Immature natural killer cell (primary cell): ENCODE measurements at regions not wholly inside any gene's neighbourhood (a gene's known extent, or its start where the extent isn't known, plus 50 kb on each side); places are given as distances from the start of the nearest gene placed in this dataset.
"Not testable (repeated sequence)": the region's sequence is repeated elsewhere in the genome, so short reads cannot be mapped to it uniquely, and the experiment has no call there.

Source experiments
- DNase-seq, 3 donors: peaks; one replicate each; pipeline ENCODE4 v3.0.0; 2022; ENCODE audit warnings: mixed read lengths in 1 of 3
- H3K27ac Mint-ChIP-seq, 6 donors: one replicate each; pipeline ENCODE4 v1.8.0; 2020; ENCODE audit warnings: mixed read lengths in 6 of 6, mild to moderate bottlenecking in 5 of 6, inconsistent platforms in 4 of 6, moderate library complexity in 3 of 6
- H3K27me3 Mint-ChIP-seq, 3 donors: one replicate each; pipeline ENCODE4 v1.8.0; 2020 to 2021; ENCODE audit warnings: low read depth in 3 of 3, mild to moderate bottlenecking in 3 of 3, mixed read lengths in 3 of 3, moderate library complexity in 3 of 3, inconsistent platforms in 1 of 3
- H3K36me3 Mint-ChIP-seq, 3 donors: one replicate each; pipeline ENCODE4 v1.8.0; 2020; ENCODE audit warnings: mixed read lengths in 3 of 3, inconsistent platforms in 2 of 3, mild to moderate bottlenecking in 2 of 3
- H3K4me1 Mint-ChIP-seq, 2 donors: one replicate each; pipeline ENCODE4 v1.8.0; 2020; ENCODE audit warnings: inconsistent platforms in 2 of 2, mild to moderate bottlenecking in 2 of 2, mixed read lengths in 2 of 2, moderate library complexity in 1 of 2
- H3K4me3 Mint-ChIP-seq, 5 donors: one replicate each; pipeline ENCODE4 v1.8.0; 2020; ENCODE audit warnings: mild to moderate bottlenecking in 5 of 5, mixed read lengths in 5 of 5, inconsistent platforms in 3 of 5, moderate library complexity in 3 of 5
- H3K9me3 Mint-ChIP-seq, 6 donors: one replicate each; pipeline ENCODE4 v1.8.0; 2020; ENCODE audit warnings: mild to moderate bottlenecking in 6 of 6, mixed read lengths in 6 of 6, inconsistent platforms in 4 of 6, moderate library complexity in 3 of 6

- peak in 1 of 3 donors; percentile 23 for DNase-seq
- peak overlapping the region in 2 of 5 donors; percentile 15 to 22 for H3K4me3 Mint-ChIP-seq
- H3K36me3 Mint-ChIP-seq, result no peaks in the 10 kb centered on the region
Observed at GRCh38 chr2:136325844-136326331, 207.9 kb upstream of the CXCR4 start.

GRCh38 chr2:136324966-136325365 lies 207.0 kb upstream of the CXCR4 start:
- peaks cover 3 to 9% (median 6%) of the 10 kb centered on the region in 3 donors for H3K27me3 Mint-ChIP-seq
- no peaks in the 10 kb centered on the region for H3K9me3 Mint-ChIP-seq
- no peak overlapping the region for H3K4me3 Mint-ChIP-seq
- no peak for DNase-seq
- peaks cover 18 to 24% of the 10 kb centered on the region in 2 donors for H3K4me1 Mint-ChIP-seq
- H3K36me3 Mint-ChIP-seq, result no peaks in the 10 kb centered on the region
- peak overlapping the region in 4 of 6 donors; percentile 20 to 89 (median 80) for H3K27ac Mint-ChIP-seq

More at GRCh38 chr2:136325844-136326331, 207.9 kb upstream of the CXCR4 start:
- Mint-ChIP-seq H3K27ac (peak overlapping the region in 5 of 6 donors; percentile 36 to 89 (median 78)), H3K9me3 (no peaks in the 10 kb centered on the region), H3K4me1 (peaks cover 18 to 24% of the 10 kb centered on the region in 2 donors), H3K27me3 (peaks cover 3 to 9% (median 6%) of the 10 kb centered on the region in 3 donors)

- peaks cover 18 to 24% of the 10 kb centered on the region in 2 donors for H3K4me1 Mint-ChIP-seq
- H3K27ac Mint-ChIP-seq, result peak overlapping the region in 2 of 6 donors; percentile 21 to 24
- no peak overlapping the region for H3K4me3 Mint-ChIP-seq
- no peaks in the 10 kb centered on the region for H3K9me3 Mint-ChIP-seq
- H3K36me3 Mint-ChIP-seq, result no peaks in the 10 kb centered on the region
- DNase-seq, result no peak
- peaks cover 3 to 9% (median 6%) of the 10 kb centered on the region in 3 donors for H3K27me3 Mint-ChIP-seq
Observed at GRCh38 chr2:136323935-136324334, 206.0 kb upstream of the CXCR4 start.

GRCh38 chr2:136323195-136323594 lies 205.2 kb upstream of the CXCR4 start:
- Mint-ChIP-seq H3K9me3 (no peaks in the 10 kb centered on the region), H3K27me3 (peaks cover 3 to 9% (median 6%) of the 10 kb centered on the region in 3 donors), H3K27ac (no peak overlapping the region), H3K36me3 (no peaks in the 10 kb centered on the region), H3K4me1 (peaks cover 16 to 19% of the 10 kb centered on the region in 2 donors), H3K4me3 (no peak overlapping the region)
- no peak for DNase-seq

- Mint-ChIP-seq H3K4me3 (no peak overlapping the region), H3K36me3 (no peaks in the 10 kb centered on the region), H3K27me3 (peaks cover 3 to 9% (median 6%) of the 10 kb centered on the region in 3 donors), H3K27ac (peak overlapping the region in 2 of 6 donors; percentile 54 to 62), H3K4me1 (peaks cover 9 to 12% of the 10 kb centered on the region in 2 donors), H3K9me3 (no peaks in the 10 kb centered on the region)
- no peak for DNase-seq
Observed at GRCh38 chr2:136322428-136322827, 204.5 kb upstream of the CXCR4 start.

- H3K36me3 Mint-ChIP-seq, result no peaks in the 10 kb centered on the region
- no peak overlapping the region for H3K4me3 Mint-ChIP-seq
- H3K27me3 Mint-ChIP-seq, result peaks cover 0 to 2% (median 0%) of the 10 kb centered on the region in 3 donors
- DNase-seq, result no peak
- no peaks in the 10 kb centered on the region for H3K4me1 Mint-ChIP-seq
- H3K9me3 Mint-ChIP-seq, result no peaks in the 10 kb centered on the region
- H3K27ac Mint-ChIP-seq, result peak overlapping the region in 1 of 6 donors; percentile 16
Observed at GRCh38 chr2:136319651-136320050, 201.7 kb upstream of the CXCR4 start.

- H3K4me3 Mint-ChIP-seq, result no peak overlapping the region
- no peak for DNase-seq
- H3K27ac Mint-ChIP-seq, result peak overlapping the region in 2 of 6 donors; percentile 26 to 55
- no peaks in the 10 kb centered on the region for H3K4me1 Mint-ChIP-seq
- H3K27me3 Mint-ChIP-seq, result peaks cover 0 to 2% (median 0%) of the 10 kb centered on the region in 3 donors
- H3K9me3 Mint-ChIP-seq, result no peaks in the 10 kb centered on the region
- no peaks in the 10 kb centered on the region for H3K36me3 Mint-ChIP-seq
Observed at GRCh38 chr2:136319237-136319636, 201.3 kb upstream of the CXCR4 start.

- no peak for DNase-seq
- H3K27ac Mint-ChIP-seq, result peak overlapping the region in 1 of 6 donors; percentile 61
- H3K27me3 Mint-ChIP-seq, result peaks cover 0 to 2% (median 0%) of the 10 kb centered on the region in 3 donors
- no peaks in the 10 kb centered on the region for H3K9me3 Mint-ChIP-seq
- no peaks in the 10 kb centered on the region for H3K36me3 Mint-ChIP-seq
- H3K4me3 Mint-ChIP-seq, result no peak overlapping the region
- H3K4me1 Mint-ChIP-seq, result peaks cover 2 to 9% of the 10 kb centered on the region in 2 donors
Observed at GRCh38 chr2:136314240-136314639, 196.3 kb upstream of the CXCR4 start.

- H3K27me3 Mint-ChIP-seq, DNase-seq, H3K4me3 Mint-ChIP-seq, H3K9me3 Mint-ChIP-seq, H3K36me3 Mint-ChIP-seq, H3K27ac Mint-ChIP-seq, H3K4me1 Mint-ChIP-seq: not testable (repeated sequence)
Observed at GRCh38 chr2:136312568-136312967, 194.6 kb upstream of the CXCR4 start.

- peak in 1 of 3 donors; percentile 28 for DNase-seq
- H3K27me3 Mint-ChIP-seq, result peaks cover 0 to 7% (median 2%) of the 10 kb centered on the region in 3 donors
- peak overlapping the region in 3 of 6 donors; percentile 4 to 70 (median 38) for H3K27ac Mint-ChIP-seq
- H3K4me3 Mint-ChIP-seq, result no peak overlapping the region
- no peaks in the 10 kb centered on the region for H3K36me3 Mint-ChIP-seq
- H3K9me3 Mint-ChIP-seq, result no peaks in the 10 kb centered on the region
- peaks cover 5 to 13% of the 10 kb centered on the region in 2 donors for H3K4me1 Mint-ChIP-seq
Observed at GRCh38 chr2:136310797-136311603, 193.1 kb upstream of the CXCR4 start.

- no peaks in the 10 kb centered on the region for H3K9me3 Mint-ChIP-seq
- no peak overlapping the region for H3K4me3 Mint-ChIP-seq
- DNase-seq, result no peak
- H3K4me1 Mint-ChIP-seq, result peaks cover 15 to 22% of the 10 kb centered on the region in 2 donors
- peaks cover 0 to 7% (median 2%) of the 10 kb centered on the region in 3 donors for H3K27me3 Mint-ChIP-seq
- H3K27ac Mint-ChIP-seq, result peak overlapping the region in 1 of 6 donors; percentile 15
- no peaks in the 10 kb centered on the region for H3K36me3 Mint-ChIP-seq
Observed at GRCh38 chr2:136310005-136310495, 192.1 kb upstream of the CXCR4 start.

- peaks cover 0 to 7% (median 4%) of the 10 kb centered on the region in 3 donors for H3K27me3 Mint-ChIP-seq
- H3K4me1 Mint-ChIP-seq, result peaks cover 16 to 24% of the 10 kb centered on the region in 2 donors
- no peak for DNase-seq
- H3K9me3 Mint-ChIP-seq, result no peaks in the 10 kb centered on the region
- H3K27ac Mint-ChIP-seq, result peak overlapping the region in 2 of 6 donors; percentile 19 to 74
- H3K36me3 Mint-ChIP-seq, result no peaks in the 10 kb centered on the region
- no peak overlapping the region for H3K4me3 Mint-ChIP-seq
Observed at GRCh38 chr2:136308611-136309010, 190.7 kb upstream of the CXCR4 start.

GRCh38 chr2:136306836-136307235 lies 188.9 kb upstream of the CXCR4 start:
- peaks cover 0 to 7% (median 4%) of the 10 kb centered on the region in 3 donors for H3K27me3 Mint-ChIP-seq
- no peak overlapping the region for H3K4me3 Mint-ChIP-seq
- H3K36me3 Mint-ChIP-seq, result no peaks in the 10 kb centered on the region
- H3K4me1 Mint-ChIP-seq, result peaks cover 16 to 24% of the 10 kb centered on the region in 2 donors
- H3K27ac Mint-ChIP-seq, result peak overlapping the region in 2 of 6 donors; percentile 17 to 60
- no peak for DNase-seq
- H3K9me3 Mint-ChIP-seq, result no peaks in the 10 kb centered on the region
